ENCODE measurements at regions not wholly inside any gene's neighbourhood (a gene's known extent, or its start where the extent isn't known, plus 50 kb on each side); places are given as distances from the start of the nearest gene placed in this dataset.

DNA sequence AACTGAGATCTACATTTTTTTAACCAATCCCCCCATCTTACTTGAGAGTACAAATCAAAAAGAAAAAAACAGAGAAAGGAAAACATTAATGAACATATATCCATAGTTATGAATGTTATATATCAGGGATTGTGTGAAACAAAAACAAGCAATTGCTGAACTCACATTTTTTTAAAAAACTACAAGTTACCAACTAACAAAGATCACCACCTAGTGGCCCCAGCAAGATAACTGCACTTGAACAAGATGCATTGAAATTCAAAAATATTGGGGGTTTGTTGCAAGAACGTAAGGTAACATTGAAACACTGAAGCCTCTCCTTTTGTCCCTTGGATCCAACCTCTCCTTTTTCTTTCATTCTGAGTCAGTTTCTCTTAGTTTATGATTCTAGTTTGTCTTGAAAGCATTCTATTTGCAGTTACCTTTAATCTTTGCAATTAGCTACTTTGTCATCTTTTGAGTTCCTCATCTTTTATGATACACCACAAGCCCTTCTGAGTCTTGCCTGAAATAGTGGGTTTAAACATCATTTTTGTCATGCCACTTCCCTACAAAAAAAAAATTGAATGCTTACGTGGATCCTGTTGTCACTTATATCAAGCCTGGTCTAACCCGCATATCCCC lies 87.3 kb upstream of the TES start:
- no peak for ATAC-seq (ENCODE audit: low FRiP score)
- TF ChIP-seq, protein P1, sequence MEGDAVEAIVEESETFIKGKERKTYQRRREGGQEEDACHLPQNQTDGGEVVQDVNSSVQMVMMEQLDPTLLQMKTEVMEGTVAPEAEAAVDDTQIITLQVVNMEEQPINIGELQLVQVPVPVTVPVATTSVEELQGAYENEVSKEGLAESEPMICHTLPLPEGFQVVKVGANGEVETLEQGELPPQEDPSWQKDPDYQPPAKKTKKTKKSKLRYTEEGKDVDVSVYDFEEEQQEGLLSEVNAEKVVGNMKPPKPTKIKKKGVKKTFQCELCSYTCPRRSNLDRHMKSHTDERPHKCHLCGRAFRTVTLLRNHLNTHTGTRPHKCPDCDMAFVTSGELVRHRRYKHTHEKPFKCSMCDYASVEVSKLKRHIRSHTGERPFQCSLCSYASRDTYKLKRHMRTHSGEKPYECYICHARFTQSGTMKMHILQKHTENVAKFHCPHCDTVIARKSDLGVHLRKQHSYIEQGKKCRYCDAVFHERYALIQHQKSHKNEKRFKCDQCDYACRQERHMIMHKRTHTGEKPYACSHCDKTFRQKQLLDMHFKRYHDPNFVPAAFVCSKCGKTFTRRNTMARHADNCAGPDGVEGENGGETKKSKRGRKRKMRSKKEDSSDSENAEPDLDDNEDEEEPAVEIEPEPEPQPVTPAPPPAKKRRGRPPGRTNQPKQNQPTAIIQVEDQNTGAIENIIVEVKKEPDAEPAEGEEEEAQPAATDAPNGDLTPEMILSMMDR (IDR thresholded peaks at IDR 0.05): no peak
- DNase-seq (ENCODE audit: low spot score): no peak

DNA sequence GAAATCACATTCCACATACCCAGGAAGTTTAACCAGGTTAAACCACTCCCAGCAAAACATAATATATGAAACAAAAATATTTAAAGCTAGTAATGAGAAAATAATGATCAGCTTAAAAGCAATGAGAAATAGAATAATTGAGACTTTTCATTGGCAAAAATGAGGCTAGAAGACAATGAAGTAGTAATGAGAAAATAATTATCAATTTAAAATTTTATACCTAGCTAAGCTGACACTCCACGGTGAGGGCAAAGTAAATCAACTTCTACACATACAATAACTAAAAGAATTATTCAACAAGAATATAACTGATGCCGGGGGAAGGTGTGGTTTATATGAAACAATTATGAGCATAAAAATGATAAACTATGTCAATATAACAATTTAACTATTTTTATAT lies 82.2 kb upstream of the TES start:
- TF ChIP-seq, protein P1 (IDR thresholded peaks at IDR 0.05): no peak
- ATAC-seq (ENCODE audit: low FRiP score) (no peak), DNase-seq (ENCODE audit: low spot score) (no peak)

DNA sequence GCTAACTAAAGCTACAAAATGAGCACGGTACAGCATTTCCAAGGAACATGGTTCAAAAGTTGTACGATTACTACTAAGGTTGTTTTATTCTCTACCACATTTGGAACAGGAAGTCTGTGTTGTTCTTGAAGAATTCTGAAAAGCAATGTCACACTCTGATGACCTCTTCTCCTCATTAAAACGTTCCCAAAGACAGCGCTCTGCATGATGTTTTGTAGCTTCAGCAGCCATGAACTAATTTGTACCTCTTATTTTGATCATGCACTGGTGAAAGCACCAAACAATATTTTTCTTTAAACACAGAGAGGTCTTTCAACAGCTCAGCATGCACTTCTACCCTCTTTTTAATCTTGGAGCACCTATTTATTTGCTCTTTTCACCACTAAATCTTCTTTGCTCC lies 75.0 kb upstream of the TES start:
- DNase-seq (ENCODE audit: low spot score) (no peak), ATAC-seq (ENCODE audit: low FRiP score) (no peak)
- TF ChIP-seq, protein P1 (IDR thresholded peaks at IDR 0.05): no peak

DNA sequence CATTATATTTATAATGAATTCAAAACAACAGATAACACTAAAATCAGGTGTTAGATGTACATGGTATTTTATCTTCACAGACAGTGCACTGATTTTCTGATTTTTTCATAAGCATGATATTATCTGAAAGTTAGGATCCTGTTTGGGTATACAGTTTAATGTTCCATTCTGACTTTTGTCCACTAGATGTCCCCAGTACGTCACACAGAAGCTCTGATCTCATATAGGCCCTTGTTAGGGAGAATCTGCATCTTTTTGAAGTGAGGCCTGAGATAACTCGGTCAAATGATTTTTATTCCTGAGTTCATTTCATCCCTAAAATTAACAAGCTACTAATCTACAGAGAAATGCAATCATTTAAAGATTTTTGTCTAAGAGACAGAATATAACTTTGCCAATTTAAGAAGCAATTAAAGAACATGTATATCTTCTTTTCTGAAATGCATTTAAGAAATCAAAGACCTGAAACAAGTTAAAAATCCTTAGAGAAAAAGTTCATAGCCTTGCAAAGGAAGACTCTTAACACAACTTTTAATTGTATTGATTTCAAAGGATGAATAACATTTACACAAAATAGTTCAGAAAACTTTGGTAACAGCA lies 72.0 kb upstream of the TES start:
- ATAC-seq (ENCODE audit: low FRiP score) (no peak), DNase-seq (ENCODE audit: low spot score) (no peak)
- TF ChIP-seq, protein P1 (IDR thresholded peaks at IDR 0.05): peak in 1 of 3 donors; percentile 4

DNA sequence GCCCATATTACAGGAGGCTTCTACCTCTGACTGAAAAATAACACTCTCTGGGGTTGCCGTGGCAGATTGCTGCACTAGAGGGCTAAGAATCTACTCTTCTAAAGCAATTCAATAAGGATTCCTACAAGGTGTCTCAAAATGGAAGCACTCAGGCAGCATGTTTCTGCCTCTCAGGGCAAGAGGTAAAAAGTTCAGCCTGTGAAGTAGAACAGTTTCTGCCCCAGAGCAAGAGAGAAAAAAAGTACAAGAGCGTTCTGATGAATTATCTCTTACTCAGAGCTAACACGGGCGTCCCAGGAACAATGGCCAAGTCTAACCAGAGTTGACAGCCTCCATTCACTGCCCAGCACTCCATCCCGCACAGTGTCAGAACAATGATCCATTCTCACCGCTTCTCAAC lies 71.3 kb upstream of the TES start:
- no peak for DNase-seq (ENCODE audit: low spot score)
- TF ChIP-seq, protein P1 (IDR thresholded peaks at IDR 0.05): no peak
- ATAC-seq (ENCODE audit: low FRiP score): no peak

DNA sequence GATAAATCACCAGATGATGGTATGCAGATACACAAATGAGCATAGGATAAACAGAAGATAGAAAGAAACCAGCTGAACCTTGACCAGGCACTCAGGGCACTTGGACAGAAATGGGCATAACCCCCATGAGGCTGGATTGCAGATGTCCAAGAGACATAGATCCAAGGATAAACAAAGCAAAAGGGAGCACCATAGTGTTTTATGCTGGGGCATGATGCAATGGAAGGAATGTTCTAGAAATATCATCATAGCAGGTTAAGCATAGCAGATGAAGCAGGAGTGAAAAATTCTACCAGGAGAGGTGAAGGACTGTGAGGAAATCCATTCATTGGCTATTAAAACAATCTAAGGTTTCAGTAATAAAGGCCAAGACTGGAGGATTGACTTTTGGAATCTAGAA lies 70.5 kb upstream of the TES start:
- ATAC-seq (ENCODE audit: low FRiP score) (no peak), DNase-seq (ENCODE audit: low spot score) (no peak)
- TF ChIP-seq, protein P1 (IDR thresholded peaks at IDR 0.05): no peak

DNA sequence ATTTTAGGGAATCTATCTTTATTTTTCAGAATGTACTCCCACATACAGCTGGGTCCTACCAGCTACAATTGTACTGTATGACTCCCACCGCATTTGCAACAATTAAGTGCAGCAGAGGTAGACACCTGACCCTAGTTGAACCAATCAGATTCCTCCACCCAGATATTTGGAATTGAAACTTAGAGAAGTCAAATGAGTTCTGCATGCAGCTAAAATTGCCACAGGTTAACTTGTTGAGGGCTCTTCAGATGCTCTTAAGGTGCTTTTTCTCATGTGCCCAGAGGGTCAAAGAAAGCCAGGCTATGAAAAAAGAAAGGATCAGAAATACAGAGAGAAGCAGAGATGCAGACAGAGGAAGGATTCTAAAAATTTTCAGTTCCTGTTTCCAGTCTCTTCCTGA lies 68.0 kb upstream of the TES start:
- DNase-seq (ENCODE audit: low spot score) (no peak), ATAC-seq (ENCODE audit: low FRiP score) (no peak)
- TF ChIP-seq, protein P1 (IDR thresholded peaks at IDR 0.05): no peak

Data from omental fat pad (tissue), 3 donors.